H54 (cell line): ENCODE measurements at regions not wholly inside any gene's neighbourhood (a gene's known extent, or its start where the extent isn't known, plus 50 kb on each side); places are given as distances from the start of the nearest gene placed in this dataset.

Experiments used
- DNase-seq: peaks from one replicate; pipeline ENCODE4 v3.0.0; 2011; ENCODE audit warnings: low spot score, mixed read lengths; ENCODE audit not compliant: insufficient read length
- FAIRE-seq: peaks from 3 replicates; lab custom pipeline; 2011; peaks lifted over from hg19 to GRCh38; lab: Jason Lieb, UNC
- POLR2A ChIP-seq: IDR thresholded peaks from 2 replicates; pipeline ENCODE4 v1.6.1; 2011; ENCODE audit warnings: low read depth, mild to moderate bottlenecking, low read length

DNA sequence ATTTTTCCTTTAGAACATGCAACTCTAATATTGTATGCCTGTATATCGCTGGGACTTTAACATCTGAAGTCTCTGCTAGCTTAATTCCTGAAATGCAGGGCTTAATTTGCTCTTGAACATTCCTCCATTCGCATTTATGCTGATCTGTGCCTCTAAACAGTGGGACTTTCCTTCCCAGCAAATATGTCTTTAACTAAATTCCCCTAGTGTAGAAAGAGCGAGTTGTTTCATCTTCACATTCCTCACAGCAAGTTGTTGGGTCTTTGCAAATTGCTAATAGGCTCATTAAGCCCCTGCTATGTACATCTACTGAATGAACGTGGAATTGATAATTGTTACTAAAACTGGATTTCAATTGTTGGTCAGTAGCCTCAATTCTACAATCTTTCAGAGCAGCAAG lies 118.4 kb upstream of the OBI1 start:
- FAIRE-seq (no peak), DNase-seq (no peak)
- TF ChIP-seq POLR2A: no peak

DNA sequence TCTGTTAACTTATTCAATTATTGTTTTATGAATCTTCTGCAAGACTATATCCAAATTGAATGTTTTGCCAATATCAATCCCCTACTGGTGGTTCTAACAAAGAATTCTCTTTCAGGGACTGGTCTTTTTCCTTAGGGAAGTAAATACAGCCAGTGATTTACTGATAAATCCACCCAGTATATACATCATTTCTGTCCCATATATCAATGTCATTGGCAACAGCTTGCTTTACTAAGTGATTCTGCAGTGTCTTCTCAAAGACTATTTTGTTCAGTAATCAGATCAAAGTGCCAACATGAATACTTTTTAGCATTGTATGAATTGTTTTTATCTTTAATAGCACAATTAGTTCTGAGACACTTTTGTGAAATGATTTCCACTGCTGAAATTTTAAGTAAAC lies 114.0 kb upstream of the OBI1 start:
- DNase-seq (no peak), FAIRE-seq (no peak)

DNA sequence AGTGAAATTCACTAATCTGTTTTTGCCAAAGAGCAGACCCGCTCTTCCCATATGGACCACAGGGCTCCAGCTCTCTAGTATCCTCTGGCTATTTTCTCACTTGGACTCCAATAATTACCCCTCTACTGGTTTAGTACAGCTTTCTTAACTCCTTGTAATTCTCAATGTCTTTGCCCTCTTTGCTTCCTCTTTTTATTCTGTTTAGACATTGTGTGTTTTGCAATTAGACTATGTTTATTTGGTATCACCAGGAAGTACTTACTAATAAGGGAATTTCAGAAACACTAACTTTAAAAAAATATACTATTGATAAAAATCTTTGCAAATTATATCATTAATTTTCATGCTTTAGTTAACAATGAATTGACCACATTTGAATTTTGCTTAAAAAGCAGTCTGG lies 111.6 kb upstream of the OBI1 start:
- TF ChIP-seq POLR2A: no peak
- FAIRE-seq (no peak), DNase-seq (no peak)

More for the DNA sequence above, 114.0 kb upstream of the OBI1 start:
- no peak for TF ChIP-seq POLR2A

DNA sequence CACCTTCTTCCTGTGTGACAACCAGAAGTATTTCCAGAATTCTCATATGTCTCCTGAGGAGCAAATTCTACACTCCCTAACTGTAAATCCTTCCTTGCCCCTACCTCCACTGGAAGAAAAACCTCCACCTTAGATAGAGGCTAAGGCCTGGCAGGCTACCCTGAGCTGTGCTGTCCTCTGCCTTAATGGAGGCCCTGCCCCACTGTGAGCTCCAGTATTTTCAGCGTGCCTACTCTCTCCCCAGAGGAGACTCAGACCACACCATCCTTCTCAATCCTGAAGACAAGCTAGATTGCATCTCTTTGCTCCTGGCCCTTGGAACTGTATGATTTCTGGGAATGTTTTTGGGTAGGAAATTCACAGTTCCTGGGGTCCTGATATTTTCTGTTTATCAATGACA lies 110.0 kb upstream of the OBI1 start:
- no peak for TF ChIP-seq POLR2A
- no peak for FAIRE-seq

DNA sequence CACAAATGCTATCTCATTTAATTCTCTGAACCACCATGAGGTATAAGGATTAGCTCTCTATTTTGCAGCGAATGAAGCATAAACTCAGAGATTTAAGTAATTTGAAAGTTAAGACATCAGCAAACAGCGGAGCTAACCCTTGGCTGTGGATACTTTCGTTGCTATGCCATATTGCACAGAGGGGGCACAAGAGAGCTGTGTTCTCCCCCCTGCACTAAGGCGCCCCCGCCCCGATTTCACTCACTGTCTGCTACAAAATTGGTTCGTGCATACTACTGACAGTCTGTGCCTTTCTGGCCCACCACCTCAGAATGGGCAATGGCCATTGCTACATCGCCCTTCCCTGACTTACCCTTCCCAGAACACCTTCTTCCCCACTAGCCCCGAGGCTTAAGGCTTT lies 105.7 kb upstream of the OBI1 start:
- no peak for FAIRE-seq
- no peak for TF ChIP-seq POLR2A
- no peak for DNase-seq

More for the DNA sequence above, 110.0 kb upstream of the OBI1 start:
- no peak for DNase-seq

DNA sequence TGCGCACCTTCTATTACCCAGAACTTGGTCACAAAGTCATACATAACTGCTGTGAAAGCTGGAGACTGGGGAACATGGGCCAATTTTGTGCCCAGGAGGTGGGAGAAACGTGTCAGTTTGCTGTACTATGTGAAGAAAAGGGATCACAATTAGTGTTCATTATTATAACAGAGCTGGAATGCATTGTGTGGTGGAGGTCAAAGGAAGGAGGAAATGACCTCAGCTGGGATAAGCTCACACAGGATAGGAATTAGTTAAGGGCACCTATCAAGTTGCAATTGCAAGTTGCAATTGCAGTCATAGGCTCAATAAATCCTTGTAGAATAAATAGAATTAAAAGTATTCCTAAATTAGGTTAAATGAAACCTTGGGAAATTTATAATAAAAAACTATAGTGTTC lies 103.9 kb upstream of the OBI1 start:
- no peak for TF ChIP-seq POLR2A
- DNase-seq (no peak), FAIRE-seq (no peak)

DNA sequence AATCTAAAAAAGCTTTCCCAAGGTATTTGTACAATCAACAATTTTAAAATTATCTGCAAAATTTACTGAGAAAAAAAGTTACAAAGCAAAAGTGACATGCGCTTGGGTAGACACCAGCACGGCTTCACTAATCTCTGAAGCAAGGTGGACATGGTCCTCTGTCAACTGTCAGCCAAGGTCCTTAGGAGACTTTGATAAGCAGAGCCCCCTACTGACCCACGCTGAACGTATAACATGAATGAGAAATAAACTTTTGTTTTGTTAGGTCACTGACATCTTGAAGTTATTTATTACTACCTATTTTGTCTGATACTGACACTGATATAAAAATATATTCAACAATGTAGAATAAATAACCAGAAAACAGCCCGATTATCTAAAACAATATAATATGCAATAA lies 100.7 kb upstream of the OBI1 start:
- no peak for TF ChIP-seq POLR2A
- no peak for FAIRE-seq
- no peak for DNase-seq

DNA sequence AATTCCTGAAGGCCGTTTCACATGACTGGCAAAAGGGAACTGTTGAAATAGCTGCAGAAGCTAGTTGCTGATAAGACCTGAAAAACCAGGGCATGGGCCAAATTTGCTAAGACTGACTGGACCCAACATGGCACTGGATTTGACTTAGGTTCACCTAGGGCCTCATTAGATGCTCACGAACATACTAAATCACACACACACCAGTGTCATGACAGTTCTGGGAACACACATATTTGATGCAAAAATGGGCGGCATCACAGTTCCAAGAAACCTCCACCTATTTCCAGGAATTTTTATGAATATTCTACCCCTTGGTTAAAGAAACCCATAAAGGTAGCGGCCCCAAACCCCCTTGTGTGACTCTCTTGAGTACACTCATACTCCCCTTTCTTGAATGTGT lies 99.6 kb upstream of the OBI1 start:
- FAIRE-seq: no peak
- TF ChIP-seq POLR2A: no peak
- no peak for DNase-seq

DNA sequence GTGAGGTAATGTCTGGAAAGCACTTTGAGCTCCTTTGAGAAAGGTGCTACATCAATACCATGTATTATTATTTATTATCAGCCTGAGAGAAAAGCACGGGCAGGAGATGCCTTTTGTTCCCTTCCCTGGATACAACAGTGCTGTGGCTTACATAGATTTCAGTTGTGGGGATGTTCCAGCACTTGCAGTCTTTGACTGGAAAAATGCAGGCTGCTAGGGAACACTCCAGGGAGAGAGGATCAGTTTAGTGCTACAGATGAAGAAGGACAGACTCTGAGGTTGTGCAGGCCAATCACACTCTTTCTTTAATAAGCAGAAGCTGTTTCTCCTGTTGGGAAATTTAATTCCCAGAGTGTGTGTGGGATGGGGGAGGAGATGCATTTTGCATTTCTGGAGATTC lies 94.5 kb upstream of the OBI1 start:
- TF ChIP-seq POLR2A: no peak
- FAIRE-seq: no peak
- no peak for DNase-seq

DNA sequence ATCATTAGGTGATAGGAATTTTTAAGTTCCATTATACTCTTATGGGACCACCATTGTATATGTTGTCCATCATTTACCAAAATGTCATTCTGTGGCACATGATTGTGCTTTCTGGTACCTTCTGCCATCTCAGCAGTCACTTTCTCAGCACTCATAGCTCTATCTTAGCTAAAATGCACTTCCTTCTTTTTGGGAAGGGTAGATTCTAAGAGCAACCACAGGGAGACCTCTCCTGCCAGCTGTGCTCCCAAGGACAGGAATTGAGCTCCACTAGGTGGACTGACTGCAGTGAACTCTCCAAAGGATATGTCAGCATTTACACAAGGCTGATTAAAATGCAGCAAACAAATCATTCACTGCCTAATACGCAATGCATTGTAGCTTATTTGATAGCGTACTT lies 91.8 kb upstream of the OBI1 start:
- DNase-seq (no peak), FAIRE-seq (no peak)
- no peak for TF ChIP-seq POLR2A

DNA sequence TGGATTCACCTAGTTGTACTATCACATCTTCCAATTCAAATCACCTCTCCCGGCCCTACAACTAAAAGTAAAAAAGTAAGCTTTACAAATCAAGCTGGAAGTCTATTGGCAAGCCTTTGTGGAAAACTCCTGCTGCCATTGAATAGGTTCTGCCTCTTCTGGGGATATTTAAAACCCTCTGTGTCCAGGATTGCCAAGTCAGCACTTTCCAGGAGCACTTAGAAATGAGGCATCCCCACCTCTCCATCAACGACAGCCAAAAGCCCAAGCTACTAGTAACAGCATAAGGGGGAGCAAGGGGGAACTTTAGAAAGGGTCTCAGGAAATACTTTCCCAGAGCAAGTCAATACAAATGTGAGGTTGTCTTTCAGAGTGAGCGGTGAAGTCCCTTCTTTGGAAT lies 85.0 kb upstream of the OBI1 start:
- no peak for TF ChIP-seq POLR2A
- DNase-seq (no peak), FAIRE-seq (no peak)

DNA sequence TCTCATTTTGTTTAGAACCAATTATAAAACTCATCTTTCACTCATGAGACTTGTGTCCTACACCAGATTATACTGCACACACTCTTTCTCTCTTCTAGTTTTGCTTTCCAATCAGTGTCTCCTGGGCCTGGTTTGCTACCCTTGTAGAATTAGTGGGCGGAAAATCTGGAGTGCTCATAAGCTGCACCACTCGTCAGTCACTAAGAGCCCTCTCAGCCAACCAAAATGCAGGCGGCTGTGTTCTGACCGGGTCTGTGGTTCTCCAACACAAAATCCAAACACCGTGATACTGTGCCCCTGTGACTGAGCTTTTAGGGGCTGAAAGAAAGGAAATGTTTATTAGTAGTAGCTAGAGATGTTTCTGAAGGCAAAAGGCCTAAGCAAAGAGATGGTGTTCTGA lies 83.7 kb upstream of the OBI1 start:
- DNase-seq (no peak), FAIRE-seq (no peak)
- TF ChIP-seq POLR2A: no peak

DNA sequence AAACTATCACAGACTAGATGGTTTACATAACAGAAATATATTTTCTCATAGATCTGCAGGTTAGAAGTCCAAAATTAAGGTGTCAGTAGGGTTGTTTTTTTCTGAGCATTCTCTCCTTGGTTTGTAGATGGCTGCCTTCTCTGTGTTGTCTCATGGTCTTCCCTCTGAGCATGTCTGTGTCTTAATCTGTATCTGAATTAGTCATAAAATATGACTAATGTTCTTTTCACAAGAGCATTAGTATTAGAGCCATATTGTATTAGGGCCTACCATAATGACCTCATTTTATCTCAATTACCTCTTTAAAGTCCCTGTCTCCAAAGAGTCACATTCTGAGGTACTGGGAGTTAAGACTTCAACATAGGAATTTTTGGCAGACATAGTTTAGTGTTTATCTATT lies 77.2 kb upstream of the OBI1 start:
- DNase-seq: no peak
- no peak for TF ChIP-seq POLR2A
- FAIRE-seq: no peak

DNA sequence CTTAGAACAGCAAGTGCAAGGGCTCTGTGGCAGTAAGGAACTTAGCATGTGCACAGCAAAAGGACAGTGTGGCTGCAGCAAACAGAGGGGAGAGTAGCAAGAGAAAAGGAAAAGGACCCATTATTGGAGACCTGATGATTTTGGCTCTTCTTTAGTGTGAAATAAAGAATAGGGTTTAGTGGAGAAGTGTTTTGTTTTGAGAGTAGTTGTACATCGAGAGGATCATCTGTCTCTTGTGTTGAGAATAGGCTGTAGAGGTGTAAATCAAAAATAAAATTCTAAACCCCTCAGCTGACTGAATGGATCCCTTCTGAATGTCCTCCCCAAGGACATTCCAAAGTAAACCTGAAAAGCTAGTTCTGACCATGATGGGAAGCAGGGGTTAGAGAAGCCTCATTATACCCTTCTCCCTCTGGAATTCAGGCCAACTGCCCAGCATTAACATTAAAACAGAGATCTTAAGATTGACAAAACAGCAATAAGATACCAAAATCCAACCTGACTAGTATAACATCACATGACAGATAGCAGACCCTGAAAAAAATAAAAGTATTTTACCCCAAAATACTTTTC lies 73.6 kb upstream of the OBI1 start:
- TF ChIP-seq POLR2A: no peak
- DNase-seq: no peak
- no peak for FAIRE-seq

DNA sequence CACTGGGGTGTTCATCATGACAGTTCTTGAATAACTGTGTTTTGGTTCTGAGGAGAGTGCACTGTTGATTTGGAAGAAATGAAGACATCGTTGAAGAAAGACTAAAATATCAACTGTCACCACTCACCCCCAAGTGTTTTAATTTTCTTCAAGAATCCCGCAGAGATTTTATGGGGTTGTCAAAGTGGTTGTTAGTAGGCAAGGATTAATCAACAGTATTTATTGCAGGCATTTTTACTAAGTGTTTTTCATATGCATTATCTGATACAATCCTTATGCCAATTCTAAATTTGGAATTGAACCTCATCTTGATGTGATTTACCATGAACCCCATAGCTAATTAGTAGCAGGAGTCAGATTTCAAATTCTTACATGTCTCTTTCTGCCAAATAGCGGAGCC lies 63.7 kb upstream of the OBI1 start:
- no peak for DNase-seq
- no peak for FAIRE-seq

DNA sequence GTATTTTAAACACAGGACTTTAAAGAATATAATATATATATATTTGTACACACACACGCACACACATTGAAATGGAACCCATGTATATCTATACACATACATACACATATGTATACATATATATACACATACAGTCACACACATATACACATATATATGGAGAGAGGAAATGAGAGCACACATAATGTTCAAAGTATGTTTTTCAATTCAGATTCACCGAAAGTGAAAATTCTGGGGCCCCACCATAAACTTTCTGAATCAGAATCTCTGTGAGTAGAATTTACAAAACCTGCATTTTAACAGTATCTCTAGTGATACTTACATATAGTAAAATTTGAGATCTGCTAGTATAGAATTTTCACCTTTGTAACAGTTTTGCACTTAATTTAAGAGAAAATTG lies 60.4 kb upstream of the OBI1 start:
- TF ChIP-seq POLR2A: no peak
- no peak for DNase-seq
- no peak for FAIRE-seq

More for the DNA sequence above, 63.7 kb upstream of the OBI1 start:
- TF ChIP-seq POLR2A: no peak
